Left lung (tissue), 4 donors: ENCODE measurements at regions not wholly inside any gene's neighbourhood (a gene's known extent, or its start where the extent isn't known, plus 50 kb on each side); places are given as distances from the start of the nearest gene placed in this dataset.

Experiments used
- ATAC-seq: fragments of 200-7000 bp; cut with Tn5 transposase; one replicate; pipeline ENCODE4 v1.9.1; 2020; ENCODE audit warnings: moderate library complexity
- DNase-seq, 4 donors: peaks; one replicate each; pipeline ENCODE4 v3.0.0-alpha.2; 2013 to 2020
- H3K27ac ChIP-seq, 2 donors: fragments of 200-600 bp; sonication (generic) in 1 of 2; one replicate each; pipeline versions ENCODE4 v1.5.0 to v1.8.0; 2020 to 2021
- H3K27me3 ChIP-seq, 2 donors: fragments of 200-600 bp; sonication (generic) in 1 of 2; one replicate each; pipeline versions ENCODE4 v1.5.0 to v1.8.0; 2020 to 2021
- H3K36me3 ChIP-seq, 2 donors: fragments of 200-600 bp; sonication (generic) in 1 of 2; one replicate each; pipeline versions ENCODE4 v1.5.0 to v1.8.0; 2020 to 2021
- H3K4me1 ChIP-seq, 2 donors: fragments of 200-600 bp; one replicate each; pipeline ENCODE4 v1.8.0; 2021
- H3K4me3 ChIP-seq, 2 donors: fragments of 200-600 bp; sonication (generic) in 1 of 2; one replicate each; pipeline versions ENCODE4 v1.5.0 to v1.8.0; 2020 to 2021; ENCODE audit warnings: mild to moderate bottlenecking in 1 of 2
- H3K9me3 ChIP-seq, 2 donors: fragments of 200-600 bp; sonication (generic) in 1 of 2; one replicate each; pipeline versions ENCODE4 v1.5.0 to v1.8.0; 2020 to 2021
- CTCF ChIP-seq, 2 donors: fragments of 200-600 bp; sonication (generic) in 1 of 2; IDR thresholded peaks; one replicate each; pipeline versions ENCODE4 v1.5.0 to v1.8.0; 2021; ENCODE audit warnings: antibody characterized with exemption in 2 of 2
- intact Hi-C, 2 donors: fragments of 100-400 bp; cut with DNase I; formaldehyde crosslinking; loops; one replicate each; pipeline versions ENCODE4 v1.11.2 to v1.14.2; 2022
- donor health status: DM: no; HTN: yes; CAD: no.
- donor health status: DM: no; HTN: no; CAD: no.

- Histone ChIP-seq H3K36me3 (no peaks in the 10 kb centered on the region), H3K4me1 (no peaks in the 10 kb centered on the region), H3K27me3 (no peaks in the 10 kb centered on the region), H3K4me3 (no peak overlapping the region), H3K9me3 (no peaks in the 10 kb centered on the region), H3K27ac (no peak overlapping the region)
- no peak for DNase-seq
- ATAC-seq, result no peak
- TF ChIP-seq CTCF (IDR thresholded peaks at IDR 0.05), result no peak
- intact Hi-C loops, result no loop called here
Measured at GRCh38 chr3:110101361-110101760, 764.0 kb upstream of the DPPA4 start.

- H3K4me3 ChIP-seq, result no peak overlapping the region
- no peak for ATAC-seq
- no peak for DNase-seq
- H3K27me3 ChIP-seq, result no peaks in the 10 kb centered on the region
- no peaks in the 10 kb centered on the region for H3K4me1 ChIP-seq
- TF ChIP-seq CTCF (IDR thresholded peaks at IDR 0.05), result no peak
- H3K9me3 ChIP-seq, result peaks cover 0 to 1% of the 10 kb centered on the region in 2 donors
- intact Hi-C loops, result no loop called here
- H3K36me3 ChIP-seq, result no peaks in the 10 kb centered on the region
- H3K27ac ChIP-seq, result no peak overlapping the region
Measured at GRCh38 chr3:110106805-110107204, 769.5 kb upstream of the DPPA4 start.

- ATAC-seq, result no peak
- no peak overlapping the region for H3K27ac ChIP-seq
- no peaks in the 10 kb centered on the region for H3K36me3 ChIP-seq
- H3K27me3 ChIP-seq, result no peaks in the 10 kb centered on the region
- H3K9me3 ChIP-seq, result peaks cover 0 to 10% of the 10 kb centered on the region in 2 donors
- intact Hi-C loops, result no loop called here
- H3K4me1 ChIP-seq, result no peaks in the 10 kb centered on the region
- H3K4me3 ChIP-seq, result no peak overlapping the region
- no peak for DNase-seq
- TF ChIP-seq CTCF (IDR thresholded peaks at IDR 0.05), result no peak
Measured at GRCh38 chr3:110123946-110124345, 786.6 kb upstream of the DPPA4 start.

GRCh38 chr3:110126065-110126464 is 788.7 kb upstream of the DPPA4 start:
- TF ChIP-seq CTCF (IDR thresholded peaks at IDR 0.05), result no peak

GRCh38 chr3:110133971-110134370 is 796.6 kb upstream of the DPPA4 start:
- Histone ChIP-seq H3K27me3 (no peaks in the 10 kb centered on the region), H3K27ac (no peak overlapping the region), H3K4me3 (no peak overlapping the region), H3K36me3 (no peaks in the 10 kb centered on the region), H3K9me3 (peaks cover 0 to 20% of the 10 kb centered on the region in 2 donors), H3K4me1 (no peaks in the 10 kb centered on the region)
- TF ChIP-seq CTCF (IDR thresholded peaks at IDR 0.05), result no peak
- DNase-seq (no peak), ATAC-seq (peak; percentile 26)
- intact Hi-C loops, result no loop called here

More at GRCh38 chr3:110126065-110126464, 788.7 kb upstream of the DPPA4 start:
- DNase-seq (peak in 3 of 4 donors; percentile 1 to 63 (median 63)), ATAC-seq (peak; percentile 98)
- H3K36me3 ChIP-seq, result no peaks in the 10 kb centered on the region
- H3K27me3 ChIP-seq, result no peaks in the 10 kb centered on the region
- intact Hi-C loops, result no loop called here
- H3K4me1 ChIP-seq, result no peaks in the 10 kb centered on the region
- H3K9me3 ChIP-seq, result peaks cover 0 to 6% of the 10 kb centered on the region in 2 donors
- no peak overlapping the region for H3K4me3 ChIP-seq
- H3K27ac ChIP-seq, result no peak overlapping the region
